Testis (tissue), 2 donors: ENCODE measurements at regions not wholly inside any gene's neighbourhood (a gene's known extent, or its start where the extent isn't known, plus 50 kb on each side); places are given as distances from the start of the nearest gene placed in this dataset.

Experiments used
- POLR2A ChIP-seq: fragments of 450-650 bp; IDR thresholded peaks from one replicate; pipeline ENCODE4 v1.6.1; 2017; ENCODE audit warnings: antibody characterized with exemption, mild to moderate bottlenecking, moderate library complexity
- TF ChIP-seq, protein P1 (sequence below), 3 experiments: fragments of 450-650 bp in 2 of 3; fragments of 200-600 bp in 1 of 3; sonication (generic) in 1 of 3; IDR thresholded peaks; one replicate each; pipeline ENCODE4 v1.5.1; 2016 to 2019; ENCODE audit warnings: antibody characterized with exemption in 3 of 3, mild to moderate bottlenecking in 2 of 3, moderate library complexity in 1 of 3

DNA sequence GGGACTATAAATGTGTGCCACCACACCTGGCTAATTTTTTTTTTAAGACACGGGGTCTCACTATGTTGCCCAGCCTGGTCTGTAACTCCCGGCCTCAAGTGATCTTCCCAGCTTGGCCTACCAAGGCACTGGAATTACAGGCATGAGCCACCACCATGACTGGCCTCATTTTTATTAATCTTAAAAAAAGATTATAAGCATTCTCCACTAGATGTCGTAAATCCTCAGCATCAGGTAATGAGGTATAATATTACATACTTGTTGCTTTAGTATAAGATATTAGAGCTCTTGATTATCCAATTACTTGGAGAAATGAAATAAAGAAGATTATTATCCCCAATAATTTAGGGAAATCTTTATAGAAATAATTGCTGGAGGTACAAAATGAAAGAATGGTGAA lies 78.2 kb upstream of the HTR1A start:
- TF ChIP-seq POLR2A, result no peak
- TF ChIP-seq, protein P1, sequence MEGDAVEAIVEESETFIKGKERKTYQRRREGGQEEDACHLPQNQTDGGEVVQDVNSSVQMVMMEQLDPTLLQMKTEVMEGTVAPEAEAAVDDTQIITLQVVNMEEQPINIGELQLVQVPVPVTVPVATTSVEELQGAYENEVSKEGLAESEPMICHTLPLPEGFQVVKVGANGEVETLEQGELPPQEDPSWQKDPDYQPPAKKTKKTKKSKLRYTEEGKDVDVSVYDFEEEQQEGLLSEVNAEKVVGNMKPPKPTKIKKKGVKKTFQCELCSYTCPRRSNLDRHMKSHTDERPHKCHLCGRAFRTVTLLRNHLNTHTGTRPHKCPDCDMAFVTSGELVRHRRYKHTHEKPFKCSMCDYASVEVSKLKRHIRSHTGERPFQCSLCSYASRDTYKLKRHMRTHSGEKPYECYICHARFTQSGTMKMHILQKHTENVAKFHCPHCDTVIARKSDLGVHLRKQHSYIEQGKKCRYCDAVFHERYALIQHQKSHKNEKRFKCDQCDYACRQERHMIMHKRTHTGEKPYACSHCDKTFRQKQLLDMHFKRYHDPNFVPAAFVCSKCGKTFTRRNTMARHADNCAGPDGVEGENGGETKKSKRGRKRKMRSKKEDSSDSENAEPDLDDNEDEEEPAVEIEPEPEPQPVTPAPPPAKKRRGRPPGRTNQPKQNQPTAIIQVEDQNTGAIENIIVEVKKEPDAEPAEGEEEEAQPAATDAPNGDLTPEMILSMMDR (IDR thresholded peaks at IDR 0.05), result no peak
